ENCODE measurements at regions not wholly inside any gene's neighbourhood (a gene's known extent, or its start where the extent isn't known, plus 50 kb on each side); places are given as distances from the start of the nearest gene placed in this dataset.

GRCh38 chr13:109355875-109356434, 430.4 kb downstream of the IRS2 start:
- Histone ChIP-seq H4K20me1 (ENCODE audit: control insufficient read depth, extremely low read depth, insufficient read depth, low read length) (no peaks in the 10 kb centered on the region), H2AFZ (ENCODE audit: control insufficient read depth, low read length) (no peak overlapping the region), H3K27ac (ENCODE audit: control insufficient read depth, insufficient read depth, low read length) (no peak overlapping the region), H3K4me2 (ENCODE audit: control insufficient read depth, extremely low read depth, insufficient read depth, low read depth, low read length) (no peak overlapping the region), H3K4me1 (ENCODE audit: control insufficient read depth, extremely low read depth, insufficient read depth, low read length) (no peaks in the 10 kb centered on the region), H3K9me1 (ENCODE audit: control insufficient read depth, extremely low read depth, insufficient read depth, low read length) (no peaks in the 10 kb centered on the region), H3K27me3 (ENCODE audit: control insufficient read depth, extremely low read depth, insufficient read depth, low read length) (no peaks in the 10 kb centered on the region), H3K36me3 (ENCODE audit: control insufficient read depth in 2 of 2, extremely low read depth in 1 of 2, insufficient read depth in 2 of 2, low read length in 2 of 2) (no peaks in the 10 kb centered on the region), H3K9me3 (ENCODE audit: control insufficient read depth, low read depth, low read length) (no peaks in the 10 kb centered on the region), H3K4me3 (ENCODE audit: control insufficient read depth in 2 of 3, extremely low read depth in 1 of 3, insufficient read depth in 2 of 3, low read depth in 1 of 3, low read length in 3 of 3) (no peak overlapping the region), H3K79me2 (ENCODE audit: control insufficient read depth, insufficient read depth, low read length) (no peaks in the 10 kb centered on the region), H3K9ac (ENCODE audit: control insufficient read depth, extremely low read depth, insufficient read depth, low read length) (no peak overlapping the region)
- dilution Hi-C loops (cut with MboI; ENCODE audit: extremely low pct_ligation_motif_present, low sequenced_read_pairs) = no loop called here
- FAIRE-seq (no peak), DNase-seq (ENCODE audit: low read depth, low spot score) (no peak)
- TF ChIP-seq EZH2 (IDR thresholded peaks at IDR 0.05; ENCODE audit: low read length) = no peak
- no peak for TF ChIP-seq CTCF (optimal IDR thresholded peaks at IDR 0.05 in 1 of 3, IDR thresholded peaks at IDR 0.05 in 1 of 3, conservative IDR thresholded peaks at IDR 0.05 in 1 of 3; ENCODE audit: extremely low read depth in 1 of 3, insufficient read depth in 2 of 3, low read length in 3 of 3)

- Histone ChIP-seq H3K4me1 (ENCODE audit: control insufficient read depth, extremely low read depth, insufficient read depth, low read length) (no peaks in the 10 kb centered on the region), H3K9me1 (ENCODE audit: control insufficient read depth, extremely low read depth, insufficient read depth, low read length) (no peaks in the 10 kb centered on the region), H3K27me3 (ENCODE audit: control insufficient read depth, extremely low read depth, insufficient read depth, low read length) (no peaks in the 10 kb centered on the region), H3K4me2 (ENCODE audit: control insufficient read depth, extremely low read depth, insufficient read depth, low read depth, low read length) (no peak overlapping the region), H2AFZ (ENCODE audit: control insufficient read depth, low read length) (no peak overlapping the region), H3K27ac (ENCODE audit: control insufficient read depth, insufficient read depth, low read length) (no peak overlapping the region), H3K4me3 (ENCODE audit: control insufficient read depth in 2 of 3, extremely low read depth in 1 of 3, insufficient read depth in 2 of 3, low read depth in 1 of 3, low read length in 3 of 3) (no peak overlapping the region), H3K36me3 (ENCODE audit: control insufficient read depth in 2 of 2, extremely low read depth in 1 of 2, insufficient read depth in 2 of 2, low read length in 2 of 2) (no peaks in the 10 kb centered on the region), H3K9ac (ENCODE audit: control insufficient read depth, extremely low read depth, insufficient read depth, low read length) (no peak overlapping the region), H3K9me3 (ENCODE audit: control insufficient read depth, low read depth, low read length) (no peaks in the 10 kb centered on the region), H4K20me1 (ENCODE audit: control insufficient read depth, extremely low read depth, insufficient read depth, low read length) (no peaks in the 10 kb centered on the region), H3K79me2 (ENCODE audit: control insufficient read depth, insufficient read depth, low read length) (no peaks in the 10 kb centered on the region)
- dilution Hi-C loops (cut with MboI; ENCODE audit: extremely low pct_ligation_motif_present, low sequenced_read_pairs) = no loop called here
- DNase-seq (ENCODE audit: low read depth, low spot score) (no peak), FAIRE-seq (no peak)
- TF ChIP-seq CTCF (optimal IDR thresholded peaks at IDR 0.05 in 1 of 3, IDR thresholded peaks at IDR 0.05 in 1 of 3, conservative IDR thresholded peaks at IDR 0.05 in 1 of 3; ENCODE audit: extremely low read depth in 1 of 3, insufficient read depth in 2 of 3, low read length in 3 of 3) (no peak), EZH2 (IDR thresholded peaks at IDR 0.05; ENCODE audit: low read length) (no peak)
These were observed 431.2 kb downstream of the IRS2 start for GRCh38 chr13:109355166-109355565.
